B cell (primary cell): ENCODE measurements at regions not wholly inside any gene's neighbourhood (a gene's known extent, or its start where the extent isn't known, plus 50 kb on each side); places are given as distances from the start of the nearest gene placed in this dataset.

ENCODE experiments used
- CTCF ChIP-seq: fragments of 200-600 bp; IDR thresholded peaks from one replicate; pipeline ENCODE4 v1.8.0; 2022; ENCODE audit warnings: antibody characterized with exemption, mild to moderate bottlenecking
- EZH2 ChIP-seq: IDR thresholded peaks from 2 replicates; pipeline ENCODE4 v1.6.1; 2012; ENCODE audit warnings: borderline replicate concordance, low read depth, mild to moderate bottlenecking, moderate library complexity, low read length; ENCODE audit not compliant: insufficient read depth, poor library complexity, severe bottlenecking

GRCh38 chr2:4579977-4580376, 876.6 kb downstream of the DCDC2C start:
- no peak for TF ChIP-seq CTCF
- no peak for TF ChIP-seq EZH2
